ENCODE measurements at regions not wholly inside any gene's neighbourhood (a gene's known extent, or its start where the extent isn't known, plus 50 kb on each side); places are given as distances from the start of the nearest gene placed in this dataset.

DNA sequence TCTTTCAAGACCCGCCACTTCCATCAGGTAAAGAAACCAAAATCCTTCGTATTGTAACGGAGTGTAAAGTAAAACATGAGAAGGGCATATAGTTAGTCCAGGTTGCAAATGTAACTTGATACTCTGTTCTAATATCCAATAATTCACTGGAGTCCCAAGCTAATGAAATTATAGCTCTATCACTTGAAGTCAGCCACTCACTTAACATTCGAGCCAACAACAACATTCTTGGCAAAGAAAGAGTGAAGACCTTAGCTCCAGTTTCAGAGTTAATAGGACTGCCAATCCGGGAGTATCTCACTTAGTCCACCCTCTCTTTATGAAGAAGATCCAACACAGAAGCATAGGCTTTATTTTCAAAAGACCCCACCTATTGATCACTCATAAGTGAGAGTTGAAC lies 298.0 kb upstream of the SOX11 start:
- no peak overlapping the region for H3K9ac ChIP-seq (ENCODE audit: control insufficient read depth, insufficient read depth, low read length)
- ChIA-PET POLR2A (no interaction called here), SMC1A (ENCODE audit: uncharacterized antibody, unreplicated experiment) (no interaction called here), CTCF (no interaction called here), RAD21 (ENCODE audit: unreplicated experiment) (no interaction called here)
- no peaks in the 10 kb centered on the region for H3K27me3 ChIP-seq (replicated peaks in 1 of 2; ENCODE audit: control insufficient read depth in 2 of 2, insufficient read depth in 2 of 2, low read length in 1 of 2)
- in situ Hi-C loops (cut with MboI) = no loop called here
- TF ChIP-seq ZNF622 (IDR thresholded peaks at IDR 0.05) (no peak), EP300 (IDR thresholded peaks at IDR 0.05; ENCODE audit: borderline replicate concordance in 1 of 2, control insufficient read depth in 1 of 2, low read depth in 2 of 2, low read length in 2 of 2) (no peak), HDAC6 (IDR thresholded peaks at IDR 0.05; ENCODE audit: unreplicated experiment) (no peak), STAT3 (IDR thresholded peaks at IDR 0.05; ENCODE audit: low read depth, low read length) (no peak), CREB1 (IDR thresholded peaks at IDR 0.05; ENCODE audit: low read depth) (no peak), MLLT1 (IDR thresholded peaks at IDR 0.05) (no peak), NR2F1 (conservative IDR thresholded peaks at IDR 0.05) (no peak), CHD4 (IDR thresholded peaks at IDR 0.05) (no peak), ZNF24 (IDR thresholded peaks at IDR 0.05) (no peak), NRF1 (conservative IDR thresholded peaks at IDR 0.05; ENCODE audit: low read depth, low read length) (no peak), SUPT20H (IDR thresholded peaks at IDR 0.05; ENCODE audit: borderline replicate concordance, control insufficient read depth, low read depth, low read length) (no peak), CEBPZ (IDR thresholded peaks at IDR 0.05; ENCODE audit: low read depth, low read length) (no peak), CEBPB (IDR thresholded peaks at IDR 0.05; ENCODE audit: borderline replicate concordance in 1 of 2, low read depth in 2 of 2, low read length in 2 of 2) (no peak)
- TF ChIP-seq, protein P1, sequence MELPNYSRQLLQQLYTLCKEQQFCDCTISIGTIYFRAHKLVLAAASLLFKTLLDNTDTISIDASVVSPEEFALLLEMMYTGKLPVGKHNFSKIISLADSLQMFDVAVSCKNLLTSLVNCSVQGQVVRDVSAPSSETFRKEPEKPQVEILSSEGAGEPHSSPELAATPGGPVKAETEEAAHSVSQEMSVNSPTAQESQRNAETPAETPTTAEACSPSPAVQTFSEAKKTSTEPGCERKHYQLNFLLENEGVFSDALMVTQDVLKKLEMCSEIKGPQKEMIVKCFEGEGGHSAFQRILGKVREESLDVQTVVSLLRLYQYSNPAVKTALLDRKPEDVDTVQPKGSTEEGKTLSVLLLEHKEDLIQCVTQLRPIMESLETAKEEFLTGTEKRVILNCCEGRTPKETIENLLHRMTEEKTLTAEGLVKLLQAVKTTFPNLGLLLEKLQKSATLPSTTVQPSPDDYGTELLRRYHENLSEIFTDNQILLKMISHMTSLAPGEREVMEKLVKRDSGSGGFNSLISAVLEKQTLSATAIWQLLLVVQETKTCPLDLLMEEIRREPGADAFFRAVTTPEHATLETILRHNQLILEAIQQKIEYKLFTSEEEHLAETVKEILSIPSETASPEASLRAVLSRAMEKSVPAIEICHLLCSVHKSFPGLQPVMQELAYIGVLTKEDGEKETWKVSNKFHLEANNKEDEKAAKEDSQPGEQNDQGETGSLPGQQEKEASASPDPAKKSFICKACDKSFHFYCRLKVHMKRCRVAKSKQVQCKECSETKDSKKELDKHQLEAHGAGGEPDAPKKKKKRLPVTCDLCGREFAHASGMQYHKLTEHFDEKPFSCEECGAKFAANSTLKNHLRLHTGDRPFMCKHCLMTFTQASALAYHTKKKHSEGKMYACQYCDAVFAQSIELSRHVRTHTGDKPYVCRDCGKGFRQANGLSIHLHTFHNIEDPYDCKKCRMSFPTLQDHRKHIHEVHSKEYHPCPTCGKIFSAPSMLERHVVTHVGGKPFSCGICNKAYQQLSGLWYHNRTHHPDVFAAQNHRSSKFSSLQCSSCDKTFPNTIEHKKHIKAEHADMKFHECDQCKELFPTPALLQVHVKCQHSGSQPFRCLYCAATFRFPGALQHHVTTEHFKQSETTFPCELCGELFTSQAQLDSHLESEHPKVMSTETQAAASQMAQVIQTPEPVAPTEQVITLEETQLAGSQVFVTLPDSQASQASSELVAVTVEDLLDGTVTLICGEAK (IDR thresholded peaks at IDR 0.05; ENCODE audit: borderline replicate concordance) = no peak
- TF ChIP-seq, protein P2, sequence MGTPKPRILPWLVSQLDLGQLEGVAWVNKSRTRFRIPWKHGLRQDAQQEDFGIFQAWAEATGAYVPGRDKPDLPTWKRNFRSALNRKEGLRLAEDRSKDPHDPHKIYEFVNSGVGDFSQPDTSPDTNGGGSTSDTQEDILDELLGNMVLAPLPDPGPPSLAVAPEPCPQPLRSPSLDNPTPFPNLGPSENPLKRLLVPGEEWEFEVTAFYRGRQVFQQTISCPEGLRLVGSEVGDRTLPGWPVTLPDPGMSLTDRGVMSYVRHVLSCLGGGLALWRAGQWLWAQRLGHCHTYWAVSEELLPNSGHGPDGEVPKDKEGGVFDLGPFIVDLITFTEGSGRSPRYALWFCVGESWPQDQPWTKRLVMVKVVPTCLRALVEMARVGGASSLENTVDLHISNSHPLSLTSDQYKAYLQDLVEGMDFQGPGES (IDR thresholded peaks at IDR 0.05) = no peak
- no peaks in the 10 kb centered on the region for H3K9me3 ChIP-seq (replicated peaks; ENCODE audit: control insufficient read depth, insufficient read depth, low read length)
- 1% methylated on average over 5 of the region's 5 CpGs for WGBS (ENCODE audit: insufficient coverage, insufficient replicate concordance, low lambda C conversion rate, missing lambda C conversion rate)
- no peaks in the 10 kb centered on the region for H3K4me1 ChIP-seq (ENCODE audit: control insufficient read depth, insufficient read depth, low read length)
- no peak overlapping the region for H2AFZ ChIP-seq (ENCODE audit: control insufficient read depth, low read depth, low read length)
- no peak overlapping the region for H3K27ac ChIP-seq (ENCODE audit: control insufficient read depth, insufficient read depth)
- H3K4me3 ChIP-seq = no peak overlapping the region
- no peak for ATAC-seq
- no peak overlapping the region for H3K4me2 ChIP-seq (ENCODE audit: control insufficient read depth, insufficient read depth)
- H4K20me1 ChIP-seq (ENCODE audit: control insufficient read depth, insufficient read depth) = no peaks in the 10 kb centered on the region
- H3K79me2 ChIP-seq (ENCODE audit: control insufficient read depth, insufficient read depth, low read length) = no peaks in the 10 kb centered on the region
- FAIRE-seq = no peak
- BruUV-seq (replicated peaks) = no TSS peak
- intact Hi-C loops (cut with micrococcal nuclease; ENCODE audit: unreplicated experiment) = no loop called here
- no peaks in the 10 kb centered on the region for H3K36me3 ChIP-seq (ENCODE audit: control insufficient read depth in 2 of 2, insufficient read depth in 2 of 2, low read length in 1 of 2)
- DNase-seq (ENCODE audit: low read depth, low spot score) = no peak

Measured in GM12878 (cell line).